ENCODE measurements at regions not wholly inside any gene's neighbourhood (a gene's known extent, or its start where the extent isn't known, plus 50 kb on each side); places are given as distances from the start of the nearest gene placed in this dataset.
A peak's percentile ranks its signal among the peaks of the same experiment; 100 is the strongest.

DNA sequence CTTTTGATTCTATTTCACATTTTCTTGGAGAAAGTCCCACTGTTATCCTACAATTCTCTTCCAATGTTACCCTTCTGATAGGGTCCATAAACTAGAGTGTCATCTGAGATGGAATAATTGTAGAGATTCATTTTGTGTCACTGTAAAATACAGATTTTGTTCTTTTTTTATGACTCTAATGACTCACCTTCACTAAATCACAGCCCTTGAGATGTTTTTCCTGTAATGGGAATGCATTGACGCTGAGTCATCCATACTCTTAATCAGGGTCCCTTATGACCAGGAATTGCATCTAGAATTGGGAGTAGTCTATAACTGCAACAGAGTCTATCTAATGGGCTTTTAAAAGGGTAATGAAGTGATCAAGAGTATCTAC is 315.5 kb downstream of the TGFB2 start:
- CTCF ChIA-PET, result no interaction called here
- Mint-ChIP-seq H3K27me3 (ENCODE audit: insufficient read depth, unreplicated experiment) (no peaks in the 10 kb centered on the region), H3K36me3 (ENCODE audit: insufficient read depth, unreplicated experiment) (peaks cover 4% of the 10 kb centered on the region), H3K9me3 (ENCODE audit: unreplicated experiment) (no peaks in the 10 kb centered on the region), H3K27ac (ENCODE audit: low read depth, unreplicated experiment) (peak overlapping the region; percentile 76), H3K4me3 (ENCODE audit: unreplicated experiment) (no peak overlapping the region), H3K4me1 (ENCODE audit: insufficient read depth, unreplicated experiment) (peaks cover 56% of the 10 kb centered on the region)
- TF ChIP-seq, protein P1, sequence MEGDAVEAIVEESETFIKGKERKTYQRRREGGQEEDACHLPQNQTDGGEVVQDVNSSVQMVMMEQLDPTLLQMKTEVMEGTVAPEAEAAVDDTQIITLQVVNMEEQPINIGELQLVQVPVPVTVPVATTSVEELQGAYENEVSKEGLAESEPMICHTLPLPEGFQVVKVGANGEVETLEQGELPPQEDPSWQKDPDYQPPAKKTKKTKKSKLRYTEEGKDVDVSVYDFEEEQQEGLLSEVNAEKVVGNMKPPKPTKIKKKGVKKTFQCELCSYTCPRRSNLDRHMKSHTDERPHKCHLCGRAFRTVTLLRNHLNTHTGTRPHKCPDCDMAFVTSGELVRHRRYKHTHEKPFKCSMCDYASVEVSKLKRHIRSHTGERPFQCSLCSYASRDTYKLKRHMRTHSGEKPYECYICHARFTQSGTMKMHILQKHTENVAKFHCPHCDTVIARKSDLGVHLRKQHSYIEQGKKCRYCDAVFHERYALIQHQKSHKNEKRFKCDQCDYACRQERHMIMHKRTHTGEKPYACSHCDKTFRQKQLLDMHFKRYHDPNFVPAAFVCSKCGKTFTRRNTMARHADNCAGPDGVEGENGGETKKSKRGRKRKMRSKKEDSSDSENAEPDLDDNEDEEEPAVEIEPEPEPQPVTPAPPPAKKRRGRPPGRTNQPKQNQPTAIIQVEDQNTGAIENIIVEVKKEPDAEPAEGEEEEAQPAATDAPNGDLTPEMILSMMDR (IDR thresholded peaks at IDR 0.05; ENCODE audit: unreplicated experiment), result no peak
- POLR2A ChIA-PET, result interaction anchor here (0.6 to 1.5 kb wide), 5 partner anchors 22 to 322 kb away, joined by 3 to 5 read pairs (median 3); no protein-coding TSS in a partner anchor
- BruUV-seq (replicated peaks), result no TSS peak
- intact Hi-C loops (cut with micrococcal nuclease), result no loop called here
- DNase-seq (ENCODE audit: unreplicated experiment), result peak; percentile 93

DNA sequence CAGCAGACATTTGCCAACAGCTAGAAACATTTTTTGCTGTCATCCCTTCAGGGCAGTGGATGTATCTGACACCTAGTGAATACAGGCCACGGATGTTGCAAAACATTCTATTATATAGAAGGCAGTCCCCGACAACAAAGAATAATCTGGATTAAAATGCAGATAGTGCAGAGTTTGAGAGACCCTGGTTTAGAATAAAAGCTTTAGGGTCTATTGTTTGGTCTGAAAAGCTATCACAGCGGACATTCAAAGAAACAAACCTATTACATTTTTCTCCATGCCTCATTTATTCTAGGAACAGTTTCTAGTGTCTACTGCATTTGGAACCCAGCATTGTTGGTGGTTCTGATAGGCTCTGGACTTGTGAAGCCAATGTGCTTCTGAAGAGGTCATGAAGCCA is 316.3 kb downstream of the TGFB2 start:
- Mint-ChIP-seq H3K27ac (ENCODE audit: low read depth, unreplicated experiment) (peak overlapping the region; percentile 76), H3K9me3 (ENCODE audit: unreplicated experiment) (no peaks in the 10 kb centered on the region), H3K4me3 (ENCODE audit: unreplicated experiment) (no peak overlapping the region), H3K27me3 (ENCODE audit: insufficient read depth, unreplicated experiment) (no peaks in the 10 kb centered on the region), H3K36me3 (ENCODE audit: insufficient read depth, unreplicated experiment) (peaks cover 9% of the 10 kb centered on the region), H3K4me1 (ENCODE audit: insufficient read depth, unreplicated experiment) (peaks cover 58% of the 10 kb centered on the region)
- CTCF ChIA-PET, result interaction anchor here (0.8 to 0.9 kb wide), 2 partner anchors 67 to 103 kb away, joined by 3 to 4 read pairs; no protein-coding TSS in a partner anchor
- DNase-seq (ENCODE audit: unreplicated experiment), result peak; percentile 46
- intact Hi-C loops (cut with micrococcal nuclease), result no loop called here
- TF ChIP-seq, protein P1 (IDR thresholded peaks at IDR 0.05; ENCODE audit: unreplicated experiment), result no peak
- BruUV-seq (replicated peaks), result no TSS peak
- POLR2A ChIA-PET, result interaction anchor here (0.6 to 4.1 kb wide), 5 partner anchors 18 to 342 kb away, joined by 3 to 14 read pairs (median 3); no protein-coding TSS in a partner anchor

DNA sequence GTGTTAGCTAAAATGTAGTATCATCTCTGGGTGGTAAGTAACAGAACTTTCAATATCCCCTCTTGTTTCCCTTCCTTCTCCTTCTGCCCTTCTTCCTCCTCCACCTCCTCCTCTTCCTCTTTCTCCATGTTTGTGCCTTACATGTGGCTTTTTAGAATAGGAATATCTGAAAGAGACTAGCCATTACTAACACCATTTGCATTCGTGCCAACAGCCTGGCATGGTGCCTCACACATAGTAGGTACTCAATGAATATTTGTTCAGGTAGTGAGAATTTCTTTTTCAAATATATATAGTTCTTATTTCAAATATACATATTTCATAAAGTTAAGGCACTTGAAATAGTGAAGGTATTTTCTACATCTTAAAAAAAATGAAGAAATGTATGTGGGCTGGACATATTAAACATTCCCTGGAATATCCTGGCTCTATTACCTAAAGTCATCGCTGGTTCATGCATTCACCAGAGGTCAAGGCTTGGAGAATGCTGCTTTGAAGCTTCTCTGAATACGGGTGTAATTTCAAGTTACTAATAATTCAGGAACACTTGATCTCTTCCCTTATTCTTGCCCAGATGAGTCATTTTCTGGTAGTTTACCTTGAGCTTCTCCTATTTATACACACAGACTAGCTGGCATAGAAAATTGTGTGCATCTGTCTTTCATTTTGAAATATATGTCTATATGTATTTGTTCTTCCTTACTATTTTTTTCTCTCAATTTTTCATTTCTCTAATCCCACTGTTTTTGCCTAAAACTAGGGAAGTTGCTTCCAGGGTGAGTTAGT is 319.4 kb downstream of the TGFB2 start:
- no TSS peak for BruUV-seq (replicated peaks)
- Mint-ChIP-seq H3K9me3 (ENCODE audit: unreplicated experiment) (no peaks in the 10 kb centered on the region), H3K4me3 (ENCODE audit: unreplicated experiment) (peak overlapping the region; percentile 61), H3K27ac (ENCODE audit: low read depth, unreplicated experiment) (peak overlapping the region; percentile 91), H3K4me1 (ENCODE audit: insufficient read depth, unreplicated experiment) (peaks cover 41% of the 10 kb centered on the region), H3K27me3 (ENCODE audit: insufficient read depth, unreplicated experiment) (no peaks in the 10 kb centered on the region), H3K36me3 (ENCODE audit: insufficient read depth, unreplicated experiment) (peaks cover 9% of the 10 kb centered on the region)
- TF ChIP-seq, protein P1 (IDR thresholded peaks at IDR 0.05; ENCODE audit: unreplicated experiment), result no peak
- DNase-seq (ENCODE audit: unreplicated experiment), result peak; percentile 85
- CTCF ChIA-PET, result interaction anchor here (0.7 to 1.6 kb wide), 7 partner anchors 12 to 134 kb away, joined by 3 to 5 read pairs (median 3); no protein-coding TSS in a partner anchor
- intact Hi-C loops (cut with micrococcal nuclease), result loop anchor here (2.0 kb wide), 1 partner anchor 42 kb away; no protein-coding TSS in a partner anchor
- POLR2A ChIA-PET, result interaction anchor here (0.6 to 4.1 kb wide), 12 partner anchors 9 to 191 kb away, joined by 3 to 14 read pairs (median 4); no protein-coding TSS in a partner anchor

DNA sequence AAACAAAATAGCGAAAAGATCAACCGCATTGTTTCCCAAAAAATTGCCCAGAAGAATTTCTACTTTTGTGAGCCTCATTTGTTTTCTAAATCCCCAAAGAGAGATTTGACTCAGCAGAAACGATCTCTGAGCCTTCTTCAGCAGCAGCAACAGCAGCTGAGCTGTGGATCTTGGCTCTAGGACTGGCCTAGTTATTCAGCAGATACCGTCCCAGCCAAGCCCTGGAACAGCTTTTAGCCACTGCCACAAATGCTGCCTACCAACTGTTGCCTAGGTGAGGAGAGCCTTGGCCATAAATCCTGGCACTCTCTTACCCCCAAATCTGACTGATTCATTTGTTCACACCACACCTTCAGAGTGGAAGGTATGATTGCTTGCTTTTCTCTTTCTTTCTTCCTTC is 320.1 kb downstream of the TGFB2 start:
- CTCF ChIA-PET, result interaction anchor here (0.6 to 1.4 kb wide), 5 partner anchors 12 to 88 kb away, joined by 3 to 5 read pairs (median 3); no protein-coding TSS in a partner anchor
- Mint-ChIP-seq H3K36me3 (ENCODE audit: insufficient read depth, unreplicated experiment) (peaks cover 9% of the 10 kb centered on the region), H3K9me3 (ENCODE audit: unreplicated experiment) (peaks cover 5% of the 10 kb centered on the region), H3K4me3 (ENCODE audit: unreplicated experiment) (peak overlapping the region; percentile 61), H3K27me3 (ENCODE audit: insufficient read depth, unreplicated experiment) (no peaks in the 10 kb centered on the region), H3K4me1 (ENCODE audit: insufficient read depth, unreplicated experiment) (peaks cover 36% of the 10 kb centered on the region), H3K27ac (ENCODE audit: low read depth, unreplicated experiment) (peak overlapping the region; percentile 91)
- BruUV-seq (replicated peaks), result no TSS peak
- TF ChIP-seq, protein P1 (IDR thresholded peaks at IDR 0.05; ENCODE audit: unreplicated experiment), result no peak
- peak; percentile 76 for DNase-seq (ENCODE audit: unreplicated experiment)
- POLR2A ChIA-PET, result interaction anchor here (0.5 to 4.1 kb wide), 13 partner anchors 10 to 660 kb away, joined by 3 to 14 read pairs (median 4); no protein-coding TSS in a partner anchor
- intact Hi-C loops (cut with micrococcal nuclease), result loop anchor here (2.0 kb wide), 1 partner anchor 42 kb away; no protein-coding TSS in a partner anchor
